Stimulated activated CD4-positive, alpha-beta T cell treated with anti-CD3 and anti-CD28 coated beads, Interleukin-15, amount 100 ng/mL, for 24 hours (primary cell): ENCODE measurements at regions not wholly inside any gene's neighbourhood (a gene's known extent, or its start where the extent isn't known, plus 50 kb on each side); places are given as distances from the start of the nearest gene placed in this dataset.

Experiments
- DNase-seq: peaks from one replicate; pipeline ENCODE4 v3.0.0-alpha.2; 2020

DNA sequence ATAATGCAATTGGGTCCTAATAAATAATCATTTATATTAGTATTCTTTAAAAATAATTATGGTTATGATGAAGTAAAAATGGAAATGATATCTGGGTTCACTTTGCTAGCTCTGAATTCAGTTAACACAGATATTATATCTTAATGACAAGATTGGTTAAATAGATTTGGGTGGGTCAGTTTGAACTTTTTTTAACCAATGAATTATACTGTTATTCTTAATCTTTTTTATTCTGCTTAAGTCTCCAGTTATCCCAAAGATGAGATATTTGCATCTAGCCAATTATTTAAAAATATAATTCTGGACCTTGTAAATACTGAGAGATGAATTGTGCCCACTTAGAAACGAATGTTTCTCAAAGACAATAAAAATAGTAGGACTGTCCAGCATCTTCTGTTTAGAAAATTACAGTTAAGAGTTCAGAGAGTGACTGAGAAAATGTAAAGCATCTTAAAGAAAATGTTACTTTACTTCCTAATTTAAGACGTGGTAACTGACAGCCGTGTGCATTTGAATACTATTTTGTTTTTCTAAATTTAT is 345.2 kb downstream of the USP25 start:
- no peak for DNase-seq

DNA sequence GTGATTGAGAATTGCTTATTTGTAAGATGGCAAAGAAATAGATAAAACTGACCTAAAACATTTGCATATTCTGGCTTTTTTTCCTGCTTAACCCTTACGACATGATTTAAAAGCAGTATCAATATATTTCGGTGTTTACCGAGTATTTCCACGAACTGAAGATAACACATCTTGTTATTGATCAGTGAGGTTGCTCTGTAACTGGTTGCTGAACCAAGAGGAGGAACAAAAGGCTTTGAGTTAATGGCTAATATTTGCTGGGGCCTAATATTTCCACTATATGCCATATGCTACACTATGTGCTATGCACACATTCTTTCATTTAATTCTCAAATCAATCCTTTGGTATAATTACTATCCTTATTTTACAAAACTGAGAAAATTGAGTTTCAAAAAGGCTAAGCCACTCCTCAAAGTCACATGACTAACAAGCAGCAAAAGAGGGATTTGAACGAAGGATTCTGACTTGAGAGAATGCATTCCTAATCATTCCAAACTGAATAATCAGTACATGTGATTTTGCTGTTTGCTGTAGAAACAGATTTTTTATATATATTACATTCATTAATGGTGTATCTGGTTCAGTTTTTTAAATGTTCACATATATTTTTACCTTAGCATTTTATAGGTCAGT is 346.0 kb downstream of the USP25 start:
- DNase-seq: no peak

DNA sequence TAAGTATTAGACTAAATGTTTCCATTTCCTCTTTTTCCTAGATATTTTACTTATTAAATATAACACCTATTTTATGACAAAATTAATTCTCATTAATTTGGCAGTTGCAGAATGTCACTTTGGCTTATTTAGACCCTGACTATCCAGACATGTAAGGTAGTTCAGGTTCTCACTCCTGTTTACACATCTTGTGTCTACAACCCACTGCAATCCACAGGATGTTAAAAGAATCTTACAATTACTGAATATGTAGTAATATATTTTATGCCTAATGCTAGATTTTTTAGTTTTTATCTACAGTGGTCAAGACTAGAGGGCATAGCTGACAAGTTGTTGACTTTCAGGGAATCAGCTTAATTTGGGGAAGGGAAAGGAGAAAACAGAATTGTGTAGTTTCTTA is 346.7 kb downstream of the USP25 start:
- DNase-seq: no peak

DNA sequence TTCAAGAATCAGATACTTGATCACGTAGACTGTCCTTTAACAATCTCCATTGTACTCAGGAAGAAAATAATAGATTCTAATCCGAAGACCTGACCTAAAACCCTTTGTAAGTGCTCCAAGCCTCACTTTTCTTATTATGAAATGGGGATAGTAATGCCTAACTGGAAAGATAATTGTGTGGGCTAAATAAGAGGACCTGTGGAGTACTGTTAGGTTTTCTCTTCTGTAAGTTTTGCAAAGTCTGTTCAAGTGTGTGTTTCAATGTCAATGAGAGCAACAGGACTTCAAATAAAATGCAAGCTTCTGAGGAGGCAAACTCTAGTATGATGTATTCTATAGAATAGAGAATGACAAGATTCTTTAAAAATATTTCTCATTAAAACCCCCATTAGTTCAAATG is 348.6 kb downstream of the USP25 start:
- no peak for DNase-seq

DNA sequence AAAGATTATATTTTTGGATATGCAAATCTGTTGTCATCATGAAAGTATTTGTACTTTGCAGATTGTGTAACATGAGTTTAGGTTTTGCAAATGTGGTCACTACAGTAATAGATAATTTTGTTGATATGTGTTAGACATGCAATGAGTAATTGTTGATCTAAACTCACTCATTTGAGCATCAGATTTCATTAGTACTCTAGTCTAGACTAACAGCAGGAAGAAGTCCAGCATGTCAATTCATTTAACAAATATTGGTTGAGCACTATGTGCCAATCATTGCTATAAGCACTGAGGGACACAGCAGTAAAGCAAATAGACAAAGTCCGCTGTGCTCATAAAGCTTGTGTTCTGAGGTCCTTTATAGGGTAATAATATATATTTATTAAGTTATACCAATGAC is 350.0 kb downstream of the USP25 start:
- no peak for DNase-seq

DNA sequence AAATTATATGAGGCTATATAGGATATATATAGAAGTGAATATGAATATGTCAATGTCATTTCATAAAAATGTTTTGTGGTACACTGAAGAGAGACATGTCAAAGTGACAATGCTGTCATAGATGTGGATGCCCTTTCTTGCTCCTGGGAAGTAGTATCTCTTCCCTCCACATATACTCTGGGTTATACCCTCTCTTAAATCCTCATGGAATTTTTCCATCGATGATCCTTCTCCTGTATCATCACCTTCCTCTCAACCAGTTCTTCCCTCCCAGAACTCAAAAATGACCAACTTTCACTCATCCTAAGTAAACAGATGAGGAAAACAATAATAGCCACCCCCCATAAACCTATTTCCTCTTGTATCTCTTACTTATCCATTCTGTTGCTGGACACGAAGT is 351.5 kb downstream of the USP25 start:
- no peak for DNase-seq

DNA sequence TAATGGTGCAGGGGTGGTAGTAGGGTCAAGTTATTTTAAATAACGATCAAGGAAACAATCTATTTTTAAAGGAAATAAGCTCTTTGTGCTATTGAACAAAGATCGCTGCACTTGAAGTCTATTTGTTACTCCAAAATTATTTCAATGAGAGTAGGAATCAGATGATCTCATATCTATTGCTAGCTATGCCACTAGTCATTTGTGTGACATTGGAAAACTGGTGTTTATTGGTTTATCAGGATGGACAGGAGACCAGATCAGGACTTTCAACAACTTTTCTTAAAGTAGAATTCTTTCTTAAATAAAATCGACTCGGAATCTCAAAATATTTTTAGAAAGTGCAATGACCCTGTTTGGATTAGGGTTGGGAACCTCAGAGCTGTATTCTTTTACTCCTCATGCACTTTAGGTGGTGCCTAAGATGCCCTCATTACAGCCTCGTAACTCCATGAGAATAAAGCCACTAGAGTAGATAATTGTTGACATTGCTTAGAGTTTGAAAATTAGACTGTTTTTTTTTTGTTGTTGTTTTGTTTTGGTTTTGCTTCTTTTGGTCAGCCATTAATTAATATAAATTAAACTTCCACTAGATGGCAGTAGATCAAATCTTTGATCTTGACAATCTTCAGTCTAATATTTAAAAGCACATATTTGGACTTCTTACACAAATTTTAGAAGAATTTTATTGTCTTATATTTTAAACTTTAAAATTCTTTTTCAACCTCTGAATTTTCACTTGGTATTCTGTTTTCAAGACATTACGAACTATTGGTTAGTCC is 352.4 kb downstream of the USP25 start:
- no peak for DNase-seq

DNA sequence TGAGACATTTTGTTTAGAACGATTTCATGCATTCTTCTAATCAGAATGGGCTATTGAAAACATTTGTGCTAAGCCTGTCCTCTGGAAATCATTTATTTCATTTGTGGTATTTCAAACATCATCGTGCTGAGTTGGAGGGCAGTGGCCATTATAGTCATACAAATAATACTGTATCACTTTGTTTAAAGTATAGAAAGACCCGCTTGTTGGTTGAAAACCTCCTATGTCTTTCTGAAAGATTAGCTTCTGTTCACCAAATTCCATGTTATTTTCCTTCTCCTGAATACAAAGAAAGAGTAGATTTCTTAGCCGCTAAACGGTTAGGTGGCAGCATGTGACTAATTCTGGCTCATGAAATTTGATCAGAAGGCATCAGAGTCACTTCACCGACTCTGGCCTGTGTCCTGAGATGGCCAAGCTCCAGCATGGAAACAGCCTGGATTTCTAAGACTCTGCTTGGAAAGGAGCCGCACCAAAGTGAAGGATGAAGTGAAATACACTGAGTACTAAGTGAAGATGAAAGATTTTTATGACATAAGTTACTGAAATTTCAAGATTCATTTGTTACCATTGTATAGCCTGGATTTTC is 355.1 kb downstream of the USP25 start:
- DNase-seq: no peak

DNA sequence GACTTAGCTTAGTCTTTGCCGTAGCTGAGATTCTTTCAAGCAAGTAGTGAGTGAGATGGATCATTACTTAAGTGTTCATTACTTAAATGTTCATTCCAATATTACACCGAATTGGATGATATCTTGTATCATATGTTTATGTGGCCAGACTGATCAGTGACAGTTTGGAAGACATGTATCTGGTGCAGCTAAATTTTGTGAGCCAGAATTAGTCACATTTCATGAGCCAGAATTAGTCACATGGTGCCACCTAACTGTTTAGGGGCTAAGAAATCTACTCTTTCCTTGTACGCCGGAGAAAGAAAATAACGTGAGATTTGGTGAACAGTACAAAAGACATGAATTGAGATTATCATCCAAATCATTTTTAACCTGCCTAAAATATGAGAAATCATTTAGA is 355.6 kb downstream of the USP25 start:
- DNase-seq: no peak

DNA sequence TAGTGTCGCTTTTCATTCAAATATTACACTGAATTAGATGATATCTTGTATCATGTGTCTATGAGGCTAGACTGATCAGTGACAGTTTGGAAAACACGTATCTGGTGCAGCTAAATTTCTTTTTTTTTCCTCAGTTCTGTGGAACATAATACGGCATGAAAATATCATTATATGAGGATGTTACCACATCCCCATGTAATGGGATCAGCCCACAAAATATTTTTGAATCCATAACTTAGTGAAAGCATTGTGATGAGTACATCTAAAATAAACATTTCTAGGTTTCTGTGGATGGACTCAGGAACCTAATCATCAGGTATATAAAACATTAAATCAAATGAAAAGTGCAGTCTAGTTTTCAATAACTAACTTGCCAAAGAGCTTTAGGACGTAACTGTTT is 356.3 kb downstream of the USP25 start:
- no peak for DNase-seq

DNA sequence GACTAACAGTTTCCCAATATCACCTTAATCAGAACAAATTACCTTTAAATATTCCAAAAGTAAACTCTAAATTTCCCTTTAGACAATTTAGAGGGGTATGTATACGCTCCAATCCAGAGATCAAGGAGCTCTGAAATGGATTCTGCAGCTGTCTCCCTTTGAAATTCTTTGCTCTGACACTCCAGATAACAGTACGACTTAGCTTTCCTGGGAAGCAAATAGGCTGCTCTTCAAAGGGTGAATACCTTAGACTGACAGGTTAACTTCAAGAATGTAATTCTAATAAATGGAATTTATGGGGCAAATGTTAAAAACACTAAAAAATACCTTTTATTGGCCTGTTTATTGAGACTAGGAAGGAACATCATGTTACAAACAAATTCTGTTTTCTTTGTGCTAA is 357.2 kb downstream of the USP25 start:
- DNase-seq: no peak

DNA sequence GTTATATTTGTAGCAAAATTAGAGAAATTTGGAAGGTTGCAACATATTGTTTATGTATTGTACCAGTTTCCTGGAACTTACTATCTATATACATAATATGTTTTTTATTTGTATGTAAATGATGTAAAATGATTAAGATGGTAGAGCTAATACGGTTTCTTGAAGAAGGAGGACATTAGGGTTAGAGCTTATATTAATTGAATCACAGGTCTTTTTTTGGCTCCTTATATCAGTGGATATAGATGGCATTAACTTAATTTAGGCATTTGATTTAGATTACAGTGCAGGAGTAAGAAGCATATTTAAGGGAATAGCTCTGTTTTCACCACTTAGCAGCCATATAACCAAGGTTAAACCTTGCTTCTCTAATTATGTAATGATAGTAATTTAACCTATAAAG is 357.7 kb downstream of the USP25 start:
- no peak for DNase-seq

DNA sequence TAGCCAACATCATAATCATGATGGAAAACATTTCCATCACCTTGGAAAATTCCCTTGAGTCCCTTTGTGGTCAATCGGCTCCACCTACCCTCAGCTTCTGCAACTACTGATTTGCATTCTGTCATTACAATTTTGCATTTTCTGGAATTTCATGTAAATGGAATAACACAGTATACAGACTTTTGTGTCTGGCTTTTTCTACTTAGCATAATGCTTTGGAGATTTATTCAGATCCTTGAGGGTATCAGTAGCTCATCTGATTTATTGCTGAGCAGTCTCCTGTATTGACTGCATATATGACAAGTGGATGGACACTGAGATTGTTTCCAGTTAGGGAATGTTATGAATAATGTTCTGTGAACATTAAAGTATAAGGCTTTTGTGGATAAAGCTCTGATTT is 358.3 kb downstream of the USP25 start:
- no peak for DNase-seq

DNA sequence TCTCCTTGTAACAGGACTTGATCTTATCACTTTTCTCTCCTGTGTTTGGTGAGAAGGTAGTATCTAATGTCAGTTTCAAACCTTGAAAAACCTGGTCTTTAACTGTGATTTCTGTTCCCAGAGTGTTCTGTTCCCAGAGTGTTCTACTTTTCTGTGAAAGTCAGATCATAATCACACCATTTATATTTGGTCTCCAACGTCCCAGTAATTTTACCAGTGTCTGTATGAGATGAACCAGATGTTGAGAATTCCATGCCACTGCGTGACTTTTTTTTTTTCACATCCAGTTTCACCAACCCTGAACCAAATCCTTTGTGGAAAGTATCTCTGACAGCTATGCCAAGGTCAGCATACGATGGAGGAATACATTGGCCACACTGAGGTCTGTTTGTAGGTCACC is 365.2 kb downstream of the USP25 start:
- no peak for DNase-seq

DNA sequence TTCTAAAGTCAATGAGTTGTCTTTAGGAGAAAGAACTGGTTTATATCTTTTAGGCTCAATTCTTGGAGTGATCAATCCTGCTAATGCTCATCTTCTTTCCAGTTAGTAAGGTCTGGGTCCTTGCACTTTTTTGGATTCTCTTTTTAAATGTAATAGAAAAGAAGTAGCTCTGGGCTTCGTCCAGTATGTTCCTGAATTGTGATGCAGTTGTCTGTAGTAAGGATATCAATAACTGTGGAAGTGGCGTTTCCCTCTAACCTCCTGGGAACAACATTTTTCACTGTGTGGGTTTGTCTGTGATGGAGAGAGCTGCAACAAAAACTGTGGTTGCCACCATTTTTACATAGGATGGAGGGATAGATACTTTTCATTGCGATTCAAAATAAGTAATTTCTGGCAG is 367.2 kb downstream of the USP25 start:
- DNase-seq: no peak

DNA sequence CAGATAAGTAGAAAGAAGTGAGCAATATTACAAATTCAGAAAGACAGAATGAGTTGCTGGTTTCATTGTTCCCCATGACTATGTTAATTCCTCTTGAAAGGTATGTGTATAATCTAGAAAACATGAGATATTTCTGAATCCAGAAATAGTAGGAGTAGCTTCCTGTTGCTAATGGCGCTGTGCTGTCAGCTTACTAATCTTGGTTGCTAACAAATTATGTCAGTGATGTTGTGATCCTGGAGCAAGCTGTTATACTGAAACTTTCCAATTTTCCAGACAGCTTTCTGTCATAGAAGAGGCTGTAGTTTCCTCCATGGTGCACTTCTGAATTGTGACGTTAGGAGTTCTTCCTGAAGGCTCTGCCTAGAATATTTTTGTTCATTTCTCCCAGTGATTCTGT is 372.3 kb downstream of the USP25 start:
- DNase-seq: no peak

DNA sequence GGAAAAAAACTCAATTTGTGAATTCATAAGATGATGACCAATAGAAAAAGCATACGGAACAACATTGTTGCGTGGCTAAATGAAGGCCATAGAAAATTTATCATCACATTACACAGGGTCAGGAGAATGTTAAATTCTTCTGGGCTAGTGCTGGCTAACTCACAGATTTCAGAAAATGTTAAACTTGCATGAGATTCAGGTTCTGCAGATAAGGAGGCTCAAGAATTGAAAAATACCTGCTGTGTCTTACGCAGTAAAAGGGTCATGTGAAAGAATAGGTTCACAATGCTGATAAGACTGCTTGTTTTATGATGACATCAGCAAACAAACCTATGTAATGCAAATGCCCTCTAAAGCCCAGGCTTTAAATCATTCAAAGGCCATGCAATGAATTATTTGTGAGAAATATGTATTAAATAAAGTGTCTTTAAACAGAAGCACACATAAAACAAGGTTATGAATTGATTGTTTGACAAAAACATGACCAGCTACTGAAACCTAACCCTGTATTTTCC is 378.8 kb downstream of the USP25 start:
- DNase-seq: no peak

DNA sequence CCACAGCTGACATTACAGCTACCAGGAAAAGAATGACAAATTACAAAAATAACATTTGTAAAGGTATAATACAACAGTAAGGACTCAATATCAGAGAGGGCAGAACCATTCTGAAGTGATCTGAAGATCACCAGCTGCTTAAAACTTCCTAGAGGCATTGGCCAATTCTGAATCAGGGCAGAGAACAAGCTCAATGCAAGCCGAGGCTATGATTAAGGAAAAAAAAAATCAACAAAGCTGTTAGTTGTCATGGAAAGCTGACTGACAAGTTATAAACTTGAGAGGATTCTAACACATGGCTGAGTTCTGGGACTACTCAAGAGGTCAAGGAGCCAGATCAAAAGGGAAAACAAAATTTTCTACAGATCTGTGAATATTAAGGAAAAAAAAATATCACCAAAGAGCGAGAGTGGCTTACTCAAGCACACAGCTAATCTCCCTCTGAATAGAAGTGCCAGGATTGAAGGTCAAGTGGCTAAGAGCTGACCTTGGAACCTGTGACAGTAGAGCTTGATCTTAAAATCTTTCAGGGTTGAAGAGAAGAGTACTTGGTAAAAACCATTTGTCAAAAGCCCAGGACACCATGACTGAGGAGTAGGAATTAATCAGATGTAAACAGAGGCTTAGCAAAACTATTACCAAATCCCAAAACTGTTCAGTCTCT is 383.4 kb downstream of the USP25 start:
- DNase-seq: no peak

DNA sequence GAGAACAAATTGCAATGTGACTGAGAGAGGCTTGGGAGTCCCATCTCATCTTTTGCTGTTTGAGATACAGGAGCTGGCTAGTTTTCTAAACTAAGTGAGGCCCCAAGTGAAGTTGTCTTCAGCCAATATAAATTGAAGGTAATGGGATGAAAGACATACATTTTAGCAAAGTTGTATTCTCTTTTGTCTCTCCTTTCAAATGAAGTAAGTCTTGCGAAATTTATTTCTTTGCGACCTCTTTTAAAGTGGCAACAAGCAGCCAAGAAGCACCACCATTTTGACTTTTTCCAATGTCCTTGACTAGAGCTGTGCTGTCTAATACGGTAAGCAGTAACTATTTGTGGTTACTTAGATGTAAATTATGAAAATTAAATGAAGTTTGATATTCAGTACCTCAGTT is 385.7 kb downstream of the USP25 start:
- DNase-seq: no peak

DNA sequence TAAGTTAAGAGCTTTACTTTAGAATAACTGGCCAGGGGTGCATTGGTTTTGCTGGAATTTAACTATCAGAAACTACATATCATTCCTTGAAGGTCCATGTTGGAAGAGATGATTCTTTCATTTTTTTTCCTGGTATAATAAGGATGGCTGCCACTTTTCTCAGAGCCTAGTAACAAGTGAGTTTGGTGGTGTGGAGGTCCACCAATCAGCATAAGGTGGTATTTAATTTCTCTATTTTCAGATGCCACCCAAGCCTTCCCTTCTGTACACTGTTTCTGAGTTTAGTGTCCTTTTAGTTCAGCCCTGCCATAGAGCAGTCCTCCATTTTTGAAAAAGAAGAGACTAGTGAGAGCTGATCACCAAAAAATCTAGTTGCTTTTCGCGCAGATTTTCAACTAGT is 386.3 kb downstream of the USP25 start:
- no peak for DNase-seq

DNA sequence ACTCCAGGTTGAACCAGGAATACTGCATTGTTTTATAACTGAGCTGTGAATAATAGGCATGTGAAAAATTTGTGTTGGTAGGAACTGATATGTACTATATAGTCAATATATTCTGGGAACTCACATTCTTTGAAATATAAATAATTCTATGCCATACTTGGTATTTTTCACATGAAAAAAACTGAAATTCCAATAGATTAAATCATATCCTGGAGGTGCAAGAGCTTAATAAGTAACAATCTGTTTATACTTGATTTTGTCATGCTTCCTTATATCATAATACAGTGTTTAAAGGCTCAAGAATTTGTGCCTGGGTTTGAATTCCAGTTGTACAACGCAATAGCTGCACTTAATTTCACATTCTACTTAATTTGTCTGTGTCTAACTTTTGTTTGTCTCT is 387.0 kb downstream of the USP25 start:
- no peak for DNase-seq

DNA sequence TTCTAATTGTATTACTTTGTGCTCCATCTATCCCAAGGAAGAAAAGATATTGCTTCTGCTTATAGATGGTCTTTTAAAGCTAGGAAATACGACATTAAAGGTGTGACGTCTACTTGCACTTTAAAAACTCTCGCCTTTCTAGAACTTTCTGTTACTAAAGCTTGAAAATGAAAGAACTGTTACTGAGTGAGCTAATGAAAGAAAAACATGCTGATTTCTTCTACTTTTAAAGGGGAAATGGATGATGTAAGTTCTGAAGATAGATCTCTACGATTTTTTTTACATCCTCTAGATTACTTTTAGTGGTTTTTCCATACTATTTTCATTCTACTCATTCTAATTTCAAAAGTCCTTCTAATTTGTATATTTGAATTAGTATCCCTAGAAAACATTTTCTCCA is 387.5 kb downstream of the USP25 start:
- no peak for DNase-seq

DNA sequence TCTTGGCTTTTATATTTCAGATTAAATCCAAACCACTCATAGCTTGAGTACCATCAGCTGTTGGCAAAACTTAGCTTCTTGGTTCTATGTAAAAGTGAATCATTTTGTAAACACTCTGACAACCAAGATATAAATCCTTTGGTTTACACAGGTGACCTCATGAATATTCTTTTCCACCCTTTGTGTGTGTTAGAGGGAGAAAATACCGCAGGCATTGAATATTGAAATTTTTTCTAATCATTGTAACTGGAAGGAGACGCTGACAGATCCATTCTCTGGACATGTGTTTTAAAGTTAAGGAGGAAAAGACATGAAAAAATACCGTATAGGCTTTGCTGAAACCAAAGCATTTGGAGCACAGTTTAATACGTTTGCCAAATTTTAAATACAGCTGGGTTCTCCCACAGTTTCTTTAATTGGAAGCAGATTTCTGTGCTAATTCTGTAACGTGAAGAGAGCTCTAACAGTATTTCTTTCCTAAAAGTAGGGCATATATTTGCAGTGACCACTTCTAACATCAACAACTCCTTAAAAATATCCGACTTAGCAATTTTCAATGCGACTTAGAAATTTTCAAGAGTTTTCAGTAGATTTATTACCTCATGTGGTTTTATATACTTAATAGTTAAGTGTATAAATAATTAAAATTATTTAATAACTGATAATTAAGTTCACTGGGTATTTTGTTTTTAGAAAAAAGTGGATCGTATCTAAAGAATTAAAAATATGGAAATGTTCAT is 388.2 kb downstream of the USP25 start:
- DNase-seq: no peak
